ENCODE measurements at regions not wholly inside any gene's neighbourhood (a gene's known extent, or its start where the extent isn't known, plus 50 kb on each side); places are given as distances from the start of the nearest gene placed in this dataset.
"Not testable (repeated sequence)": the region's sequence is repeated elsewhere in the genome, so short reads cannot be mapped to it uniquely, and the experiment has no call there.

- peak; percentile 1 for DNase-seq (ENCODE audit: low spot score)
These were observed 357.9 kb upstream of the DEFB115 start for GRCh38 chr20:30899370-30900079.

GRCh38 chr20:30900080-30900719 is 357.3 kb upstream of the DEFB115 start:
- peak; percentile 4 for DNase-seq (ENCODE audit: low spot score)

- DNase-seq (ENCODE audit: low spot score): not testable (repeated sequence)
These were observed 352.2 kb upstream of the DEFB115 start for GRCh38 chr20:30905231-30905630.

GRCh38 chr20:30910937-30911725 is 346.3 kb upstream of the DEFB115 start:
- no peak for DNase-seq (ENCODE audit: low spot score)

- DNase-seq (ENCODE audit: low spot score): peak; percentile 8
These were observed 345.4 kb upstream of the DEFB115 start for GRCh38 chr20:30911832-30912660.

- DNase-seq (ENCODE audit: low spot score): not testable (repeated sequence)
These were observed 344.8 kb upstream of the DEFB115 start for GRCh38 chr20:30912661-30913026.

- DNase-seq (ENCODE audit: low spot score): not testable (repeated sequence)
These were observed 341.1 kb upstream of the DEFB115 start for GRCh38 chr20:30916404-30916803.

GRCh38 chr20:30919514-30920188 is 337.8 kb upstream of the DEFB115 start:
- DNase-seq (ENCODE audit: low spot score): no peak

- DNase-seq (ENCODE audit: low spot score): no peak
These were observed 336.0 kb upstream of the DEFB115 start for GRCh38 chr20:30921286-30922071.

- no peak for DNase-seq (ENCODE audit: low spot score)
These were observed 335.3 kb upstream of the DEFB115 start for GRCh38 chr20:30922129-30922528.

- no peak for DNase-seq (ENCODE audit: low spot score)
These were observed 319.7 kb upstream of the DEFB115 start for GRCh38 chr20:30937790-30938189.

- DNase-seq (ENCODE audit: low spot score): no peak
These were observed 307.7 kb upstream of the DEFB115 start for GRCh38 chr20:30949761-30950160.

GRCh38 chr20:30951088-30951487 is 306.4 kb upstream of the DEFB115 start:
- DNase-seq (ENCODE audit: low spot score): not testable (repeated sequence)

- DNase-seq (ENCODE audit: low spot score): not testable (repeated sequence)
These were observed 300.8 kb upstream of the DEFB115 start for GRCh38 chr20:30956649-30957048.

GRCh38 chr20:30959208-30959607 is 298.3 kb upstream of the DEFB115 start:
- DNase-seq (ENCODE audit: low spot score): not testable (repeated sequence)

GRCh38 chr20:30963591-30963990 is 293.9 kb upstream of the DEFB115 start:
- DNase-seq (ENCODE audit: low spot score): no peak

- DNase-seq (ENCODE audit: low spot score): not testable (repeated sequence)
These were observed 281.6 kb upstream of the DEFB115 start for GRCh38 chr20:30975859-30976258.

- DNase-seq (ENCODE audit: low spot score): no peak
These were observed 272.1 kb upstream of the DEFB115 start for GRCh38 chr20:30985386-30985785.
